GM12878 (cell line): ENCODE measurements at regions not wholly inside any gene's neighbourhood (a gene's known extent, or its start where the extent isn't known, plus 50 kb on each side); places are given as distances from the start of the nearest gene placed in this dataset.

Experiments
- CHD2 ChIP-seq: IDR thresholded peaks from 2 replicates; pipeline ENCODE4 v1.6.1; 2011; ENCODE audit warnings: low read depth, low read length, improper control_type of control experiment, borderline replicate concordance
- CHD4 ChIP-seq: fragments of 200-600 bp; sonication (generic); IDR thresholded peaks from 2 replicates; pipeline ENCODE4 v1.6.1; 2016; ENCODE audit warnings: mild to moderate bottlenecking
- E2F4 ChIP-seq: IDR thresholded peaks from 2 replicates; pipeline ENCODE4 v1.6.1; 2012; ENCODE audit warnings: low read depth, low read length, improper control_type of control experiment
- ETV6 ChIP-seq, 2 experiments: fragments of 450-650 bp in 1 of 2; IDR thresholded peaks in 1 of 2; conservative IDR thresholded peaks in 1 of 2; 2 replicates each; pipeline ENCODE4 v1.6.1; 2014; ENCODE audit warnings: antibody characterized with exemption in 1 of 2, borderline replicate concordance in 1 of 2, low read depth in 1 of 2, mild to moderate bottlenecking in 1 of 2, moderate library complexity in 1 of 2
- EZH2 ChIP-seq: IDR thresholded peaks from 2 replicates; pipeline ENCODE4 v1.6.1; 2012; ENCODE audit warnings: low read depth, mild to moderate bottlenecking, control low read depth, inconsistent platforms, low read length, borderline replicate concordance; ENCODE audit not compliant: control insufficient read depth
- FOS ChIP-seq: IDR thresholded peaks from 3 replicates; pipeline ENCODE4 v1.6.1; 2011; ENCODE audit warnings: borderline replicate concordance; ENCODE audit not compliant: insufficient read length; ENCODE audit errors: extremely low read depth
- GABPA ChIP-seq: IDR thresholded peaks from 2 replicates; pipeline ENCODE4 v1.6.1; 2014; ENCODE audit warnings: antibody characterized with exemption, low read depth, mild to moderate bottlenecking, inconsistent platforms
- HDAC6 ChIP-seq: fragments of 200-600 bp; sonication (generic); IDR thresholded peaks from one replicate; pipeline ENCODE4 v1.8.0; 2017; ENCODE audit warnings: antibody characterized with exemption; ENCODE audit not compliant: unreplicated experiment
- KLF5 ChIP-seq: fragments of 450-650 bp; IDR thresholded peaks from 2 replicates; pipeline ENCODE4 v1.6.1; 2014; ENCODE audit warnings: mild to moderate bottlenecking; ENCODE audit not compliant: partially characterized antibody
- MTA2 ChIP-seq: fragments of 450-650 bp; IDR thresholded peaks from 2 replicates; pipeline ENCODE4 v1.6.1; 2016; ENCODE audit warnings: low read depth, mild to moderate bottlenecking, moderate library complexity
- MYC ChIP-seq: IDR thresholded peaks from 2 replicates; pipeline ENCODE4 v1.6.1; 2011; ENCODE audit warnings: mild to moderate bottlenecking, low read length, moderate library complexity, inconsistent platforms; ENCODE audit not compliant: insufficient read depth, insufficient replicate concordance, insufficient read length, severe bottlenecking
- NFXL1 ChIP-seq: fragments of 450-650 bp; IDR thresholded peaks from 2 replicates; pipeline ENCODE4 v1.6.1; 2017; ENCODE audit warnings: antibody characterized with exemption, mild to moderate bottlenecking, borderline replicate concordance
- PML ChIP-seq: IDR thresholded peaks from 2 replicates; pipeline ENCODE4 v1.6.1; 2012; ENCODE audit warnings: low read length, inconsistent platforms
- RUNX3 ChIP-seq: IDR thresholded peaks from 2 replicates; pipeline ENCODE4 v1.6.1; 2012; ENCODE audit warnings: low read length, inconsistent platforms
- SUZ12 ChIP-seq: fragments of 200-600 bp; sonication (generic); IDR thresholded peaks from one replicate; pipeline ENCODE4 v1.6.1; 2018; ENCODE audit warnings: antibody characterized with exemption, mild to moderate bottlenecking; ENCODE audit not compliant: unreplicated experiment

DNA sequence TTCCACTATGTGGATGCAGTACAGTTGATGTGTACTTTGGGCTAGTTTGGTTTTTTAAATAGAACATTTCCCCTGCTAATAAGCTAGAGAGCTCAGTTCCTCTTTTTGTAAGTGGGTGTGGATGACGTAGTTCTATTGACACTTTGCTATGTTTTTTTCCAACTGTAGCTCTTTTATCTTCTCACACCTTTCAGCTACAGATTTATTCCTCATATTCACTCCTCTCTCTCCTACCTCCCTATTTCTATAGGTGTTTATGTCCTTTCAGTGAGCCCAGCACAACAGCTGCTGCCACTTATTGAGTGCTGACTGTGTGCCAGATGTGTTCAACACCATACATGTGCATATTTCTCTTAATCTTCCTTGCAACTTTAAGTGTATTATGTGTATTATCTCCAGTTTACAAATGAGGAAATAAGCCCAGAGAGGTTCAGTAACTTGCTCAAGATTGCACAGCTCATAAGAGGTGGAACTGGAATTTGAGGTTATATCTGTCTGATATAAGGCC lies 215.7 kb downstream of the SEMA6A start (continued):
- TF ChIP-seq FOS (no peak), GABPA (0 out of 2 replicates have a peak, but pooled peaks have one; percentile 26), MTA2 (peak; percentile 99), EZH2 (no peak), MYC (no peak), E2F4 (no peak), KLF5 (no peak), HDAC6 (no peak), NFXL1 (peak; percentile 95), CHD4 (no peak), ETV6 (conservative IDR thresholded peaks at IDR 0.05 in 1 of 2, IDR thresholded peaks at IDR 0.05 in 1 of 2; ENCODE audit: borderline replicate concordance in 1 of 2, low read depth in 1 of 2) (no peak; a peak in 1 of 4 replicates), PML (0 out of 2 replicates have a peak, but pooled peaks have one; percentile 63), RUNX3 (peak; percentile 58), CHD2 (peak; percentile 83), SUZ12 (no peak)
- TF ChIP-seq, all 136 proteins: peak for 55
